ENCODE measurements at regions not wholly inside any gene's neighbourhood (a gene's known extent, or its start where the extent isn't known, plus 50 kb on each side); places are given as distances from the start of the nearest gene placed in this dataset.

DNA sequence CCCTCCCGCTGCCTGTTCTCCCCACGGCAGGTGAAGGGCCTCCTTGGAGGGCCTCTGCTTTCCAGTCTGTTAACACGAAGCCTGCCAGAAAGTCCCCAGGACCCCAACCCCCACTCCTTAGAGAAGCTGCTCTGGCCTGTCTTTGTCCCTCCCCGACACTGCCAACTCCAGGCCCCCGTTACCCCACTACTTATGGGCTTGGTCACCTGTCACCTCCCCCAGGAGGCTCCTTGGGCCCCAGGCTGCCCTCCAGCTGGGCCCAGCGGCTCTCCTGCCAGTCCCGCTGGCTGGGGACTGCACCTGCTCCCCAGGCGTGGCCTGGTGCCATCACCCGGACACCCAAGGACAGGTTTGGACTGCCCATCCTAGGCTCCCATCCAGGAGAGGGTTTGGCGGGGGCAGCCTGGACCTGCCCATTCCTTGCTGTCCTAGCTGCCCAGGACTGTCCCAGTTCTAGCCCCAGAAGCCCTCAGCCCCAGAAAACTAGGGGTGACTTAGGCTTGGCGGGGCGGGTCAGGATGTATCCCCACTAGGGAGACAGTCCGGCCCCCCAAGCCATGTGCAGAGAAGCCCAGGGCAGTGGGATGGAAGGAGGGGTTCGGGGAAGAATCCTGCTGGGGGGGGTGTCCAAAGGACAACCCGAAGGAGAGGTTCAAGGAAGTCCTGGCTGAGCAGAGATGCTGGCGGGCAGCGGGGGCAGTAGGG is 155.7 kb upstream of the C14orf180 start:
- no peak overlapping the region for H3K4me3 ChIP-seq (replicated peaks; ENCODE audit: low read depth, low read length)
- TF ChIP-seq, protein P1, sequence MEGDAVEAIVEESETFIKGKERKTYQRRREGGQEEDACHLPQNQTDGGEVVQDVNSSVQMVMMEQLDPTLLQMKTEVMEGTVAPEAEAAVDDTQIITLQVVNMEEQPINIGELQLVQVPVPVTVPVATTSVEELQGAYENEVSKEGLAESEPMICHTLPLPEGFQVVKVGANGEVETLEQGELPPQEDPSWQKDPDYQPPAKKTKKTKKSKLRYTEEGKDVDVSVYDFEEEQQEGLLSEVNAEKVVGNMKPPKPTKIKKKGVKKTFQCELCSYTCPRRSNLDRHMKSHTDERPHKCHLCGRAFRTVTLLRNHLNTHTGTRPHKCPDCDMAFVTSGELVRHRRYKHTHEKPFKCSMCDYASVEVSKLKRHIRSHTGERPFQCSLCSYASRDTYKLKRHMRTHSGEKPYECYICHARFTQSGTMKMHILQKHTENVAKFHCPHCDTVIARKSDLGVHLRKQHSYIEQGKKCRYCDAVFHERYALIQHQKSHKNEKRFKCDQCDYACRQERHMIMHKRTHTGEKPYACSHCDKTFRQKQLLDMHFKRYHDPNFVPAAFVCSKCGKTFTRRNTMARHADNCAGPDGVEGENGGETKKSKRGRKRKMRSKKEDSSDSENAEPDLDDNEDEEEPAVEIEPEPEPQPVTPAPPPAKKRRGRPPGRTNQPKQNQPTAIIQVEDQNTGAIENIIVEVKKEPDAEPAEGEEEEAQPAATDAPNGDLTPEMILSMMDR (IDR thresholded peaks at IDR 0.05; ENCODE audit: low read depth, low read length, missing control alignments) = no peak
- DNase-seq (ENCODE audit: extremely low read depth, low read depth) = no peak

DNA sequence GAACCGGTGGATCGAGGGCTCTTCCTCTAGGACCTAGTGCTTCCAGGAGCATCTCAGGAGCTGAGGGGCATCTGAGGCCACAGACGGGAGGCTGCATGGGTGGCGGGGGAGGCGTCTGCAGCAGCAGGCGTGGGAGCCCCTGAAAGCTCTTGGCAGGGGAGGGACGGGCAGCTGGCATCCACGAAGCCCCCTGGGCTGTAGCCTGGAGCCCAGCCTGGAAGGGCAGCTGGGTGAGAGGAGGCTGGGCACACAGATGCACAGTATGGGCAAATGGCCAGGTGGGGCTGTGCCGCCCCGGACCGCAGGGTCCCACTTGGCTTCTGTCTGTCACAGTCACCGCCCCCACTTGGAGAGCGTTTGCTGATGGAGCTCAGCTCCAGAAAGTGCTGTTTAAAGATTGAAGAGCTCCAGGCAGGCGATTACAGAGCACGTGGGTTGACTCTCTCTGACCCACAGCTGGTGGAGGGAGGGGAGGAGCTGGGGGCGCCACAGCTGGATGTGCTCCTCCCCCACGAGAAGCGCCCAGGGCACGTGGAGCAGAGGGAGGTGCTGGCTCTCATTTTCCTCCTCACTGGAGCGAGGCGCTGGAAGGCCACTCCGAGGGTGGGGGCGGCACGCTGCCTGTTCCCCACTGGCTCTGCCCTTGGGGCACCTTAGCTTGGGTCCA is 155.0 kb upstream of the C14orf180 start:
- no peak for DNase-seq (ENCODE audit: extremely low read depth, low read depth)
- TF ChIP-seq, protein P1 (IDR thresholded peaks at IDR 0.05; ENCODE audit: low read depth, low read length, missing control alignments) = no peak
- H3K4me3 ChIP-seq (replicated peaks; ENCODE audit: low read depth, low read length) = no peak overlapping the region

DNA sequence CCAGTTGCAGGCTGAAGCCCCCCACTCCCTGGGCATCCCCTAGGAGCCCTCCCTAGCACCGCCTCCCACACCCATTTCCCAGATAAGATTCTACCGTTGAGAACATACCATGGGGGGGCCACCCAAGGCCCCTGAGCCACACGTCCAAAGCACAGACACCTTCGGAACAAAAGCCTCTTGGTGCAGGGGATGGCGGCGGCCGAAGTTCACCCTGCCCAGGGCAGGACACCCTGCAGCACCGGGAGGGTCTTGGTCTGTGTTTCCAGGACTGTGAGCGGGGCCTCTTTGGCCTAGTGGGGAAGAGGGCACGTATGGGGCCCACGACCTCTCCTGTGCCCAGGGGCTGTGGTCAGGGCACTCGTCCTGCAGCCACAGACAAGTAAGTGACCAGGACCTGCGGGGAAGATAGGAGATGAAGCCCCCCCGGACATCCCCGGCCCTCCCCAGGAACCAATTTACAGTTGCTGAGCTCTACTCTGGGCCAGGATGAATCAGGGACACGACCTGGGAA is 154.3 kb upstream of the C14orf180 start:
- H3K4me3 ChIP-seq (replicated peaks; ENCODE audit: low read depth, low read length) = no peak overlapping the region
- no peak for DNase-seq (ENCODE audit: extremely low read depth, low read depth)
- TF ChIP-seq, protein P1 (IDR thresholded peaks at IDR 0.05; ENCODE audit: low read depth, low read length, missing control alignments) = no peak

DNA sequence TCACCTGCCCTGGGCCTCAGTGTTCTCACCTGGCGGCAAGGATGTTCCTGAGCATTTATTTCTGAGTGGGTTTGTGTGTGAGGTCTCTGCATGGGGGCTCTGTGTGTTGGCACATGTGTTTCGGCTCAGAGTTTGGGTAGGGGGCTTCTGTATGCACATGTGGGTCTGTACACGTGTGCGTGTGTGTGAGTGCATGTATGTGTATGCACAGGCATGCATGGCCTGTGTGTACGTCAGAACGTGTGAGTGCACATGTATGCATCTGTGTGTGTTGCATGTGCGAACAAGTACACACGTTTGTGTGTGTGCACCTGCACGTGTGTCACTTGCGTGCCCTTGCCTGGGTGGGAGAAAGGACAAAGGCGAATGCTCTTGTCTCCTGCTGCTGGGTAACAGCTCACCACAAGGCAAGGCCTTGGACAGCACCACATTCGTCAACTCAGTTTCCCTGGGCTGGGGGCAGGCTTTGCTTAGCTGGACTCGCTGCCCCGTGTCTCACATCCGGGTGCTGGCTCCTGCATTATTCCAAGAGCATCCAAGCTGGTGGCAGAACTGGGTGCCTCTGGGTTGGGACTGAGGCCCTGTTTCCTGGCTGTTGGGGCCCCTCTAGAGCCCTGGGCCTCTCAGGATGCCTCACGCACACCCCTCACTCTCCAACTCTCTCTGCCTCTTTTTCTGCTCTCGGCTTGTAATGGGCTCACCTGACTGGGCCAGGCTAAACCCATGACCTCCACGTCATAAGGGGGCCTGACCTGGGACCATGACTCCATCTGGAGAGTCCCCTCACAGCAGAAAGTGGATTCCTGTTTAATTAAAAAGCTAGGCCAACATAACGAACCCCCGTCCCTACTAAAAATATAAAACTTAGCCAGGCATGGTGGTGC is 153.6 kb upstream of the C14orf180 start:
- TF ChIP-seq, protein P1 (IDR thresholded peaks at IDR 0.05; ENCODE audit: low read depth, low read length, missing control alignments) = no peak
- H3K4me3 ChIP-seq (replicated peaks; ENCODE audit: low read depth, low read length) = no peak overlapping the region
- no peak for DNase-seq (ENCODE audit: extremely low read depth, low read depth)

DNA sequence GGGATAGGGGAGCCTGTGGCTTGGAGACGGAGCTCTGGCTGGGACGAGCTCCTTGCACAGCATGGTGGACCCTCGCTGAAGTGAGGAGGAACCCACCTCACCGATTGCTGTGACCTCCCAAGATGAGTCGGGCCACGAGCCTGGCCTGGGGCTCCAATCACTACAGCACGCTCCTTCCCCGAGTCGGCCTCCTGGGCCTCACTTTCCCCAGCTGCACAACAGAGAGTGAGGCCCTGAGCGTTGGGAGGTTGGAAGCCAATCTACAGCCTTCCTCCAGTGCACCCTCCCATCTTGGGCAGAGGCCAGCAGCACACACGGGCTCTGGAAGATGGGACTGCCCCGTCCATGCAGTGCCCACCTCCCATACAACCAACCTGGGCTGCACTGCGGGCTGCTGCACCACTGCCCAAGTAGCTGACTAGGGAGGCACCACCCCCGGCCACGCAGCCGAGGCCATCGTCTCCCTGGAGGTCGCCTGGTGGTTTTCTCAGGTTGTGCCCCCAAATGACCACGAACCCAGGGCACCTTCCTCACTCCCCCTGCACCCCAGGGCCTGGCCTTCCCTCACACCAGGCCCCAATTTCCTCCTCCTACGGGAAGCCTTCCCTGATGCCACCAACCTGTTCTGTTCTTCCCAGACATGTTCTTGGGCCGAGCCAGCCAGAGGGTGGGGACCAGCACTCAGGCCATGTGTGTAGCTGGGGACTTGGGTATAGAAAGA is 152.3 kb upstream of the C14orf180 start:
- TF ChIP-seq, protein P1 (IDR thresholded peaks at IDR 0.05; ENCODE audit: low read depth, low read length, missing control alignments) = no peak
- no peak for DNase-seq (ENCODE audit: extremely low read depth, low read depth)
- no peak overlapping the region for H3K4me3 ChIP-seq (replicated peaks; ENCODE audit: low read depth, low read length)

DNA sequence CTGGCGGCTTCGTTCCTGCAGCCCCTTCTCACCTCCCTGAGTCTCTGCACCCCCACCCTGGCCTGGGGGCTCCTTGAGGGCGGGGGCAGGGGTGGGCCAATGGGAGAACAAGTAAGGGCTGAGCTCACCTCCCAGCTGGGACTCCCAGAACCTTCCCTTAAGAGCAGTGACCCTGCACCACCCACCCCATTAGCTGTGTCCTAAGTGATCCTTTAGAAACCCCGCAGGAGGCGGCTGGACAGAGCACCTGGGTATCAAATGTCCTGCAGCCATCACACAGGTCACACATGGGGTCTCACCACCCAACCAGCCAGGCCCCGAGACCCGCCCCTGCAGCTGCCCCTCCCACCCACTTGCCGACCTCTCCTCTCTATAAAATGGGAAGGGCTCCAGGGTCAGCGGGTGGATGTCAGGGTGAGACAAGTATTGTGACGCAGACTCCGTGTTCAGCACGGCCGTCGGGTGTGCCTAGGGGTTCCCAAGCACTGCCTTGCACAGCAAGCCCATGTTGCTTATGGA is 151.2 kb upstream of the C14orf180 start:
- no peak overlapping the region for H3K4me3 ChIP-seq (replicated peaks; ENCODE audit: low read depth, low read length)
- no peak for DNase-seq (ENCODE audit: extremely low read depth, low read depth)
- TF ChIP-seq, protein P1 (IDR thresholded peaks at IDR 0.05; ENCODE audit: low read depth, low read length, missing control alignments) = no peak
